SU-DHL-6 (cell line): ENCODE measurements at regions not wholly inside any gene's neighbourhood (a gene's known extent, or its start where the extent isn't known, plus 50 kb on each side); places are given as distances from the start of the nearest gene placed in this dataset.

Source experiments
- H2AFZ ChIP-seq: fragments of 200-600 bp; sonication (generic); 2 replicates; pipeline ENCODE4 v1.6.1; 2014; ENCODE audit warnings: low read depth, mild to moderate bottlenecking, moderate library complexity, mixed read lengths, antibody characterized with exemption, low read length; ENCODE audit not compliant: severe bottlenecking
- H3F3A ChIP-seq: fragments of 200-600 bp; shearing (Covaris generic); 2 replicates; pipeline ENCODE4 v1.6.0; 2016; ENCODE audit warnings: antibody characterized with exemption, mild to moderate bottlenecking; ENCODE audit not compliant: insufficient read depth
- H3K27ac ChIP-seq: fragments of 200-600 bp; sonication (generic); 2 replicates; pipeline ENCODE4 v1.5.1; 2016; ENCODE audit warnings: low read depth, mild to moderate bottlenecking, low read length, moderate library complexity, mixed read lengths
- H3K27me3 ChIP-seq: fragments of 200-600 bp; sonication (generic), shearing (Covaris generic); 2 replicates; pipeline ENCODE4 v1.6.0; 2014; ENCODE audit warnings: mild to moderate bottlenecking, low read length
- H3K36me3 ChIP-seq: fragments of 200-600 bp; sonication (generic); 2 replicates; pipeline ENCODE4 v1.6.1; 2014; ENCODE audit warnings: mild to moderate bottlenecking, low read length, mixed read lengths
- H3K4me2 ChIP-seq: fragments of 300-600, 200-600 bp; shearing (Covaris generic), sonication (generic); 2 replicates; pipeline ENCODE4 v1.6.0; 2014; ENCODE audit warnings: low read length, low read depth, mild to moderate bottlenecking; ENCODE audit not compliant: poor library complexity, severe bottlenecking
- H3K4me3 ChIP-seq: fragments of 200-600 bp; sonication (generic); 2 replicates; pipeline ENCODE4 v1.5.1; 2014; ENCODE audit warnings: antibody characterized with exemption, low read length, mild to moderate bottlenecking, mixed read lengths; ENCODE audit not compliant: insufficient read depth, poor library complexity, severe bottlenecking
- H3K79me2 ChIP-seq: fragments of 200-600 bp; sonication (generic); 2 replicates; pipeline ENCODE4 v1.6.1; 2014; ENCODE audit warnings: mild to moderate bottlenecking, low read length, moderate library complexity; ENCODE audit not compliant: insufficient read depth
- H3K9ac ChIP-seq: fragments of 200-600 bp; sonication (generic); 2 replicates; pipeline ENCODE4 v1.7.0; 2014; ENCODE audit warnings: mild to moderate bottlenecking, low read length
- H3K9me2 ChIP-seq: fragments of 200-600 bp; sonication (generic); replicated peaks from 2 replicates; pipeline ENCODE4 v1.6.1; 2014; ENCODE audit warnings: low read length; ENCODE audit not compliant: insufficient read depth
- H3K9me3 ChIP-seq: fragments of 200-600 bp; sonication (generic); 2 replicates; pipeline ENCODE4 v1.6.1; 2014; ENCODE audit warnings: low read length, mixed read lengths; ENCODE audit not compliant: insufficient read depth
- H4K20me1 ChIP-seq: fragments of 200-600 bp; sonication (generic); 2 replicates; pipeline ENCODE4 v1.6.1; 2014; ENCODE audit warnings: low read depth, mild to moderate bottlenecking, antibody characterized with exemption, low read length, moderate library complexity, mixed read lengths
- EZH2phosphoT487 ChIP-seq: fragments of 200-600 bp; sonication (generic), shearing (Covaris generic); conservative IDR thresholded peaks from 2 replicates; pipeline ENCODE4 v1.6.1; 2018; ENCODE audit warnings: mild to moderate bottlenecking, antibody characterized with exemption, low read length, moderate library complexity, mixed read lengths
- TF ChIP-seq, protein P1 (sequence below): fragments of 200-600 bp; sonication (generic); IDR thresholded peaks from one replicate; pipeline ENCODE4 v1.5.1; 2017; ENCODE audit warnings: antibody characterized with exemption, mild to moderate bottlenecking, low read length, moderate library complexity; ENCODE audit not compliant: insufficient read depth, poor library complexity, severe bottlenecking

DNA sequence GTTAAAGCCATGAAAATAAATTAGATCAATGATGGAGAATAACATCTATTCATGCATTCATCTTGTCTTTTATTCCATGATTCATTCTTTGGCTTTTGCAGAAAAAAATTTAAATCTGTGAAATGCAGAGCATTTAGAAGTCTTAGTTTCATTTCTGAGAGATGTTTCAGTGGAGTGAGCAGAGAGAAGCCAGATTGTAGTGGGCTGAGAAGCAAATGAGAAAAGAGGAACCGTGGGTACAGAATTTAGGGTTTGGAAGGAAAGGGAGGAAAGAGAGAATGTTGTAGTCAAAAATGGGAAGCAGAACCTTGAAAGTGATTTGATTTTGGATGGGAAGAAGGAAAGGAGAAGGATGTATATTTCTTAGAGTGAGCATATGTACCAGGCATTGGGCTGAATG is 260.3 kb upstream of the MAN1A1 start:
- Histone ChIP-seq H3K27ac (no peak overlapping the region), H4K20me1 (no peaks in the 10 kb centered on the region), H3K9me3 (no peaks in the 10 kb centered on the region), H3K9me2 (no peaks in the 10 kb centered on the region), H3K36me3 (no peaks in the 10 kb centered on the region), H3K9ac (no peak overlapping the region), H3K4me2 (no peak overlapping the region), H3K27me3 (no peaks in the 10 kb centered on the region), H2AFZ (no peak overlapping the region), H3K79me2 (no peaks in the 10 kb centered on the region), H3F3A (no peaks in the 10 kb centered on the region), H3K4me3 (no peak overlapping the region)
- TF ChIP-seq EZH2phosphoT487 = no peak
- TF ChIP-seq, protein P1, sequence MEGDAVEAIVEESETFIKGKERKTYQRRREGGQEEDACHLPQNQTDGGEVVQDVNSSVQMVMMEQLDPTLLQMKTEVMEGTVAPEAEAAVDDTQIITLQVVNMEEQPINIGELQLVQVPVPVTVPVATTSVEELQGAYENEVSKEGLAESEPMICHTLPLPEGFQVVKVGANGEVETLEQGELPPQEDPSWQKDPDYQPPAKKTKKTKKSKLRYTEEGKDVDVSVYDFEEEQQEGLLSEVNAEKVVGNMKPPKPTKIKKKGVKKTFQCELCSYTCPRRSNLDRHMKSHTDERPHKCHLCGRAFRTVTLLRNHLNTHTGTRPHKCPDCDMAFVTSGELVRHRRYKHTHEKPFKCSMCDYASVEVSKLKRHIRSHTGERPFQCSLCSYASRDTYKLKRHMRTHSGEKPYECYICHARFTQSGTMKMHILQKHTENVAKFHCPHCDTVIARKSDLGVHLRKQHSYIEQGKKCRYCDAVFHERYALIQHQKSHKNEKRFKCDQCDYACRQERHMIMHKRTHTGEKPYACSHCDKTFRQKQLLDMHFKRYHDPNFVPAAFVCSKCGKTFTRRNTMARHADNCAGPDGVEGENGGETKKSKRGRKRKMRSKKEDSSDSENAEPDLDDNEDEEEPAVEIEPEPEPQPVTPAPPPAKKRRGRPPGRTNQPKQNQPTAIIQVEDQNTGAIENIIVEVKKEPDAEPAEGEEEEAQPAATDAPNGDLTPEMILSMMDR = no peak

DNA sequence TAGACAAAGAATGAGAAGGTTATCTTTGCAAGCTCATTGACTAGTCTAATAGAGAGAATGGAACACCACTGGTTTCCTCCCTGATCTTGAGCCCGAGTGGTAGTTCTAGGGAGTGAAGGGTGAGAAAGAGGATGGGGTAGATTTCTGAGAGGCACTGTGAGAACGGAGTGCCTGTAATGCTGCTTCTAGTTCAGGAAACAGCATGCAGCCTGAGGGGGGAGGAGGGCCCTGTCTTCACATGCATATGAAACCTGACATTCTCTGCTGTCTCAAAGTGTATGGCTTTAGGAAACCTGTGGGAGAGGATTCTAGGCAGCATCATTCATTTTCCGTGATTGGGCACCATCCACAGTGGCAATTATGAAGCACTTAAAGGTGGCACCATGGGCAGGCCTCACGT is 259.4 kb upstream of the MAN1A1 start:
- Histone ChIP-seq H3K4me2 (no peak overlapping the region), H3K9me2 (no peaks in the 10 kb centered on the region), H3K27ac (no peak overlapping the region), H3F3A (no peaks in the 10 kb centered on the region), H3K4me3 (no peak overlapping the region), H2AFZ (no peak overlapping the region), H4K20me1 (no peaks in the 10 kb centered on the region), H3K36me3 (no peaks in the 10 kb centered on the region), H3K9me3 (no peaks in the 10 kb centered on the region), H3K27me3 (no peaks in the 10 kb centered on the region), H3K79me2 (no peaks in the 10 kb centered on the region), H3K9ac (no peak overlapping the region)
- no peak for TF ChIP-seq EZH2phosphoT487
- TF ChIP-seq, protein P1 = no peak

DNA sequence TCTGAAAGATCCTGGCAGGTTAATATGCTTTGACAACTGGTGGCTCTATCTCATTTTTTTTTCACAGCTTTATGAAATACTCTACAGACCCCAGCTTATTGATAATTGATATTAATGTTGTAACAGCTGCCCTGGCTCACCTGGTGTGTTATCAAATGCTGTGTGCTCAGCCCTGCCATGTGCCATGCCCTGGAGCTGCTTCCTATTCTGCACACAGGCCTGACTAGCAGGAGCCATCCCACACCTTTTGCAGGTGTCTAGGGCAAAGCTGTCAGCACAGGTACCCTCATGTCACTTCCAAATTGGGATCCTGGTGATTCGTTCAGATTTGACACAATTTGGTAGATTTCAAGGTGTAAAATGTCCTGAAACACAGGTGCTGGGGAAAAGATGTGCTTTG is 254.6 kb upstream of the MAN1A1 start:
- no peaks in the 10 kb centered on the region for H4K20me1 ChIP-seq
- H3K9ac ChIP-seq = no peak overlapping the region
- no peak overlapping the region for H3K27ac ChIP-seq
- no peaks in the 10 kb centered on the region for H3K27me3 ChIP-seq
- H3K4me3 ChIP-seq = no peak overlapping the region
- H2AFZ ChIP-seq = no peak overlapping the region
- H3K4me2 ChIP-seq = no peak overlapping the region
- no peaks in the 10 kb centered on the region for H3K36me3 ChIP-seq
- no peaks in the 10 kb centered on the region for H3K9me2 ChIP-seq
- no peaks in the 10 kb centered on the region for H3K79me2 ChIP-seq
- TF ChIP-seq, protein P1 = no peak
- no peak for TF ChIP-seq EZH2phosphoT487
- H3K9me3 ChIP-seq = no peaks in the 10 kb centered on the region
- H3F3A ChIP-seq = no peaks in the 10 kb centered on the region
